Mesothelial cell of epicardium (in vitro differentiated cells): ENCODE measurements at regions not wholly inside any gene's neighbourhood (a gene's known extent, or its start where the extent isn't known, plus 50 kb on each side); places are given as distances from the start of the nearest gene placed in this dataset.

Experiments used
- DNase-seq, 2 experiments: peaks; one replicate each; pipeline ENCODE4 v3.0.0; 2021; ENCODE audit warnings: low spot score in 2 of 2; ENCODE audit not compliant: unreplicated experiment in 2 of 2
- H3K27ac Mint-ChIP-seq: 2 replicates; pipeline ENCODE4 v1.8.0; 2021; ENCODE audit warnings: mixed read lengths
- H3K27me3 Mint-ChIP-seq: 2 replicates; pipeline ENCODE4 v1.8.0; 2021; ENCODE audit warnings: low read depth, mixed read lengths
- H3K36me3 Mint-ChIP-seq: 2 replicates; pipeline ENCODE4 v1.8.0; 2021; ENCODE audit warnings: mixed read lengths
- H3K4me1 Mint-ChIP-seq: 2 replicates; pipeline ENCODE4 v1.8.0; 2021; ENCODE audit warnings: mixed read lengths
- H3K4me3 Mint-ChIP-seq: 2 replicates; pipeline ENCODE4 v1.8.0; 2021; ENCODE audit warnings: mild to moderate bottlenecking, moderate library complexity, mixed read lengths
- H3K9me3 Mint-ChIP-seq: 2 replicates; pipeline ENCODE4 v1.8.0; 2021; ENCODE audit warnings: mixed read lengths
- TF ChIP-seq, protein P1 (sequence below): fragments of 200-600 bp; sonication (generic); IDR thresholded peaks from one replicate; pipeline ENCODE4 v1.5.0; 2021; ENCODE audit warnings: antibody characterized with exemption; ENCODE audit not compliant: unreplicated experiment

DNA sequence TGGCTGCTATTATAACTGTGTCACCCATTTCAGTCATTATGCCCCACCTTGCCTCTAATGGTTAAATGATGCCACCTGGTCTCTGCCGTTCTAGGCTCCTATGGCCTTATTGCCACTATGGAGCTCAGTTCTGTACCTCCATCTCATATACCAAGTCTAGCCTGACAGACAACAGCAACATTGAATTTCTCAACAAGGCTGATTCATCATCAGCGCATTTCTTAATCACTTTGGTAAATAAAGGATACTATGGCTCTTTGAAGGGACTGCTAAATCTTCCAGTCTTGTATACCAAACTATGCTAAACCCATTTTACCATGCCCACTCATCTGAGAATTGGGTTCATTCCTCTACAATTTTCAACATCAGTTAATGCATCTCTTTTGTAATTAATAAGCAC lies 784.5 kb upstream of the CELF4 start:
- Mint-ChIP-seq H3K4me3 (no peak overlapping the region), H3K4me1 (peaks cover 2% of the 10 kb centered on the region), H3K27me3 (no peaks in the 10 kb centered on the region), H3K27ac (no peak overlapping the region), H3K9me3 (peaks cover 12% of the 10 kb centered on the region), H3K36me3 (no peaks in the 10 kb centered on the region)
- TF ChIP-seq, protein P1, sequence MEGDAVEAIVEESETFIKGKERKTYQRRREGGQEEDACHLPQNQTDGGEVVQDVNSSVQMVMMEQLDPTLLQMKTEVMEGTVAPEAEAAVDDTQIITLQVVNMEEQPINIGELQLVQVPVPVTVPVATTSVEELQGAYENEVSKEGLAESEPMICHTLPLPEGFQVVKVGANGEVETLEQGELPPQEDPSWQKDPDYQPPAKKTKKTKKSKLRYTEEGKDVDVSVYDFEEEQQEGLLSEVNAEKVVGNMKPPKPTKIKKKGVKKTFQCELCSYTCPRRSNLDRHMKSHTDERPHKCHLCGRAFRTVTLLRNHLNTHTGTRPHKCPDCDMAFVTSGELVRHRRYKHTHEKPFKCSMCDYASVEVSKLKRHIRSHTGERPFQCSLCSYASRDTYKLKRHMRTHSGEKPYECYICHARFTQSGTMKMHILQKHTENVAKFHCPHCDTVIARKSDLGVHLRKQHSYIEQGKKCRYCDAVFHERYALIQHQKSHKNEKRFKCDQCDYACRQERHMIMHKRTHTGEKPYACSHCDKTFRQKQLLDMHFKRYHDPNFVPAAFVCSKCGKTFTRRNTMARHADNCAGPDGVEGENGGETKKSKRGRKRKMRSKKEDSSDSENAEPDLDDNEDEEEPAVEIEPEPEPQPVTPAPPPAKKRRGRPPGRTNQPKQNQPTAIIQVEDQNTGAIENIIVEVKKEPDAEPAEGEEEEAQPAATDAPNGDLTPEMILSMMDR: no peak
- DNase-seq: no peak

DNA sequence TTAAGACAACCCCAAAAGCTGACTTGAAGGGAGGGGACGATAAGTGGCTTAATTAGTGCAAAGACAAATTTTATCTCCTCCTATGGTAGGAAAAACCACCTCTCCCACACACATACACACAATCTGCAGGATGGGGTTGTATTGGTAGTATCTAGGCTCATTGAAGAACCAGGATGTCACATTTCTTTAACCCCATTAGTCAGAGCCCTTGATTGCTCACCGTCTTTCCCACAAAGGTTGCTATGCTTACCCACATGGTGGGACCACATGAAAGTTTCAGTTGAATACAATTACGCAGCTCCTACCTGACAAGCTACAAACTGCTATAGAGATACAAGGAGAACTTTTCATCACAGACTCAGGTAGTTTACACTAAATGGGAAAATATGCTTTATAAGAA lies 765.0 kb upstream of the CELF4 start:
- DNase-seq: no peak
- Mint-ChIP-seq H3K4me1 (peaks cover 2% of the 10 kb centered on the region), H3K27ac (no peak overlapping the region)

DNA sequence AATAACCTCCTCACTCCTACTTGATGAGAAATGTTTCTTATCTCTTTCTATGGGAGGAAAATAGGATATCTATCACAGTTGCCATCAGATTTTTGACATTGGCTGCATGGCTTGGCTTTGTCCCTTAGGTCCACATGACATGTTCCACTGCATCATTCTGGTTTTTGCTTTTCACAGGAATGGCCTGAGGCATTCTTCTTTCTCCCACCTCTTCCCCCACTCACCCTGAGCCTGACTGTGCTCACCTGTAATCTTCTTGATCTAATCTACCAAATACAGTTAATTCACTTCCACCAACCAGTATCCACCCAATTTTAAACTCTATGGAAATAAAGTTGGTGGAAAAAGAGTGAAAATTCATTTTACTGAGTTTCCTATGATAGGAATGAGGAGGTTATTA lies 763.5 kb upstream of the CELF4 start:
- no peak overlapping the region for H3K27ac Mint-ChIP-seq
- no peak for DNase-seq
- TF ChIP-seq, protein P1: no peak
- H3K4me1 Mint-ChIP-seq: peaks cover 2% of the 10 kb centered on the region
- H3K9me3 Mint-ChIP-seq: peaks cover 28% of the 10 kb centered on the region
- H3K27me3 Mint-ChIP-seq: no peaks in the 10 kb centered on the region
- no peaks in the 10 kb centered on the region for H3K36me3 Mint-ChIP-seq
- no peak overlapping the region for H3K4me3 Mint-ChIP-seq

More for the DNA sequence above, 765.0 kb upstream of the CELF4 start:
- H3K4me3 Mint-ChIP-seq: no peak overlapping the region
- H3K36me3 Mint-ChIP-seq: no peaks in the 10 kb centered on the region
- H3K9me3 Mint-ChIP-seq: peaks cover 19% of the 10 kb centered on the region
- H3K27me3 Mint-ChIP-seq: no peaks in the 10 kb centered on the region
- TF ChIP-seq, protein P1: no peak

DNA sequence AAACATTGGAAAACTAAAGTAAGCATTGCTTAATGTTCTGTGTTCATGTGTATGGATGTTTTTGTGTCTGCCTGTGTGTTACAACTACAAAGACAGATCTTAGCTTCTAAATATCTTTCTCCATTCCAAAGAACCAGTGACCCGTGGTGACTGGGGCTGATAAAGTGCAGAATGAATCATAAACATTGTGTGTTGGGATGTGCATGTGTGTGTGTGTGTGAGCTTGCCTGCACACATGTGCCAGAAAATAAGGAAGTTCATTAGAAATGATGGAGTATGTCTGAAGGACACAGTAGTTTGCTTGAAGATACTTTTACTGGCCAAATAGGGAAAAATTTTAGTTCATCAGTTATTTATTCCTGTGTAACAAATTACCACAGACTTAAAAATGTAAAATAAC lies 756.6 kb upstream of the CELF4 start:
- Mint-ChIP-seq H3K4me1 (no peaks in the 10 kb centered on the region), H3K4me3 (no peak overlapping the region), H3K9me3 (peaks cover 27% of the 10 kb centered on the region), H3K27me3 (no peaks in the 10 kb centered on the region), H3K27ac (no peak overlapping the region), H3K36me3 (no peaks in the 10 kb centered on the region)
- no peak for DNase-seq
- TF ChIP-seq, protein P1: no peak

DNA sequence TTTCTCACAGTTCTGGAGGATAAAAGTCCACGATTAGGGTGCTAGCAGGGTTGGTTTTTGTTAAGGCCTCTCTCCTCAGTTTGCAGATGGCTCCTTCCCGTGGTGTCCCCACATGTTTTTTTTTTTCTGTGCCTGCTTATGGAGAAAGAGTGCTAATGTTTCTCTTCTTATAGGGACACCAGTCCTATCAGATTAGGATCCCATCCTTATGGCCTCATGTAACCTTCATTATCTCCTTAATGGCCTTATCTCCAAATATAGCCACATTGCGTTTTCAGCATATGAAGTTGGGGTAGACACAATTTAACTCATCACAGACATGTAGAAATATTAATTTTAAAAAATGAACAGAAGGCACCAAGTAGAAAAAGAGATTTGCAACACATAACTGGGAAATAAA lies 755.7 kb upstream of the CELF4 start:
- no peaks in the 10 kb centered on the region for H3K36me3 Mint-ChIP-seq
- H3K4me3 Mint-ChIP-seq: no peak overlapping the region
- H3K27ac Mint-ChIP-seq: no peak overlapping the region
- H3K4me1 Mint-ChIP-seq: no peaks in the 10 kb centered on the region
- DNase-seq: no peak
- H3K27me3 Mint-ChIP-seq: no peaks in the 10 kb centered on the region
- peaks cover 27% of the 10 kb centered on the region for H3K9me3 Mint-ChIP-seq
- TF ChIP-seq, protein P1: no peak

DNA sequence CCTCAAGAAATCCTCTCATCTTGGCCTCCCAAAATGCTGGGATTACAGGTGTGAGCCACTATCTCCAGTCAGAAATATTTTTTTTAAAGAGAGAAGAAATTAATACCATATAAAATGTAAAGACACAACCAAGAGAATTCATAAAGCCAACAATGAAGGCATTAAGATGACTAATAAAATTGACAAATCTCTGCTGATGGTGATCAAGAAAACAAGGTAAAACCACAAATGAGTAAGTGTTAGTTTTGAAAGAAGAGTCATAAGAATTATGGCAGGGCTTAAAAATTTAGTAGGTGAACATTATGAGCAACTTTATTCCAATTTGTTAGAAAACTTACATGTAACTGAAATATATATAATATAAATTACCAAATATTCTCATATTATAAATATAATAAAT lies 752.8 kb upstream of the CELF4 start:
- Mint-ChIP-seq H3K4me1 (peaks cover 7% of the 10 kb centered on the region), H3K36me3 (no peaks in the 10 kb centered on the region), H3K4me3 (no peak overlapping the region)

More for the DNA sequence above, 752.8 kb upstream of the CELF4 start:
- no peaks in the 10 kb centered on the region for H3K27me3 Mint-ChIP-seq
- DNase-seq: no peak
- no peak overlapping the region for H3K27ac Mint-ChIP-seq
- peaks cover 12% of the 10 kb centered on the region for H3K9me3 Mint-ChIP-seq
- TF ChIP-seq, protein P1: no peak
